ENCODE measurements at regions not wholly inside any gene's neighbourhood (a gene's known extent, or its start where the extent isn't known, plus 50 kb on each side); places are given as distances from the start of the nearest gene placed in this dataset.

DNA sequence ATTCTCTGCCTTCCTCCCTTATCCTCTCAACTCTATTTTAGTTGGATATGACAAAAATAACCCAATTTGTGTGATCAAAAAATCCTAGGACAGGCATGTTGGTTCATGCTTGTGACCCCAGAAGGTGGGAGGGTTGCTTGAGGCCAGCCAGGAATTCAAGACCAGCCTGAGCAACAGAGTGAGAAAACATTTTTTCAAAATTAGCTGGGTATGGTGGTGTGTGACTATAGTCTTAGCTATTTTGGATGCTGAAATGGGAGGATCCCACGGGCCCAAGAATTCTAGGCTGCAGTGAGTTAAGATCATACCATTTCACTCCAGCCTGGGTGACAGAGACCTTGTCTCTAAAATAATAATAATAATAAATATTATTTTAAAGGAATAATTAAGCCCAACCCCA lies 1383.1 kb upstream of the ADGRL2 start:
- peak; percentile 83 for DNase-seq (ENCODE audit: low read depth)

DNA sequence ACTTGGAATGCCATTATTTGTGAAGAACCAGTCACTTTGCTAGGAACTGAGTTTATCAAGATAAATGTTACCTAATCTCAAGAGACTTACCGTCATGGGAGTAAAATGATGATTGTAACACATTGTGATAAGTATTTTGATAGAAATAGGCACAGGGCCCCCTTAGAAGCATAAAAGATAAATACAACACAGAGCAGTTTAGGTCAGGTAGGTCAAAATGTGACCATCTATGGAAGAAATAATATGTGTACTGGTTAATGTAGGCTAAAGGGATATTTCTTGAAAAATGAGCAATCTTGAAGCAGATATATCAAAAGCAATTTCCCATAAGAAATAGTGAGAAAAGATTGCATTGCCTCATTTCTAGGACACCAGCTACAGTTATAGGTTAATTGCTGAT lies 1386.8 kb upstream of the ADGRL2 start:
- DNase-seq (ENCODE audit: low read depth): no peak

DNA sequence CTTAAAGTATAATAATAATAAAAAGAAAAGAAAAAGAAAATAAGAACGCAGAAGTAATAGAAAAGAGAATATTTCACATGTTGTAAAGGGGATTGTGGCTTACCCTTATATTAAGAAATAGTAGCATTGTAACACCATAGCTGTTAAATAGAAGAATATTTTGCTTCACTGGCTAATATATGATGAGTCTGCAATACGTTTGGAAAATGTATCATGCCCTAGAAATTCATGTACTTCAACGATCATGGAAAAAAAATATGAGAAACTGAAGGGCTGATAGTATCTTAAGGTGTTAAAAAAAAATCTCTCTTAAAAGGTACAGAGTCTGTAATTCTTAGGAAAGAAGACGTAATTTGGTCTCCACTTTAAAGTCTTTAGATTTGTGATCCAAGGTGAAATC lies 1390.5 kb upstream of the ADGRL2 start:
- no peak for DNase-seq (ENCODE audit: low read depth)

DNA sequence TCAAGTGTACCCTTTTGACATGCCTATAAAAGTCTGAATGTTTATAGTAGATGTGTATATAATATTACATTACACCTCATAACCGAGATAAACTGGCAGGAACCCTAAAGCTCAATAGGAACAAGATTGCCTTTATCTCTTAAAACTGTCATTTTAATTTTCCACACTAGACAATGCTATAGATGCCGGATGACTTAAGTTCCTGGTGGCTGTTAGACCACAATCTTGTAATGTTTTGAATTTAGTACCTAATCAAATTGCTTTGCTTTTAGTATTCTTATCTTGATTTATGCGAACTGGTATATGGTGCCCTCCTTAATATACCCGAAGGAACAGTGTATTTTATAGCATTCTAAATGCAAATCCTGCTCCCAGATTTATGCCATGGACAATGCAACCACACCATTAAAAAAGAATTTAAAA lies 1397.0 kb upstream of the ADGRL4 start:
- no peak for DNase-seq (ENCODE audit: low read depth)

DNA sequence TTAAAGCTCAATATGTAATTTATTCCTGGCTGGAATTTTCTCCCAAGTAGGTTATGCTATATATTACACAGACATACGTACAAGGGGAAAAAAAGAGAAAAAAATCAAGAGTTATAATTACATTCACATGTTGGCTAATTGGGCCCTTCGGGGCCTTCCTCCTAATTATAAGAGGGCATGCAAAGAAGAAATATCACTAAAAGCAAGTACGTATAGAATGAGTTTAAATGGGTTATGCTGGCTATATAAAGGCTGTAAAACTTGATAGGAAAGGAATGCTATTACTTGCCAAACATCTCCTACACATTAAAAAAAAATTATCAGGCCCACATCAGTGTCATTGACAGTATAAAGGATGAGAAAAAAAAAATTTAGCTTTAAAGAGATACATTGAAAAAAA lies 1396.1 kb upstream of the ADGRL4 start:
- no peak for DNase-seq (ENCODE audit: low read depth)

DNA sequence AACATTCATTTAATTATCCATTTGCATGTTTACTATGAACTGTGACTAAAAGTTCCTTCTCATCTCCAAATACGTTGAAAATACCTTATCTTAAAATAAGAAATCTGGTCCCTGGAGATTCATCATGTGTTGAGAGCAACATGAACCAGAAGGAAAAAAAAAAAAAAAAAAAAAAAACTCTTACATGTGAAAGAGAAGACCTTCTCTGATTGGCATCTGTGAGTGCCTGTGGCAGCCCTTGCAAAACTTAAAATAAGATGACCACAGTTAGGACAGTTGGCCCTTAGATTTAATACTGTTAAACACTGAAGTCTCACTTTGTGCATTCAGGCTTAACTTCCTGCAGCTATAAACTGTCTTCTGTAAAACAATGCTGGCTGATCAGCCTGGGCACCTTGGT lies 1395.2 kb upstream of the ADGRL4 start:
- no peak for DNase-seq (ENCODE audit: low read depth)

DNA sequence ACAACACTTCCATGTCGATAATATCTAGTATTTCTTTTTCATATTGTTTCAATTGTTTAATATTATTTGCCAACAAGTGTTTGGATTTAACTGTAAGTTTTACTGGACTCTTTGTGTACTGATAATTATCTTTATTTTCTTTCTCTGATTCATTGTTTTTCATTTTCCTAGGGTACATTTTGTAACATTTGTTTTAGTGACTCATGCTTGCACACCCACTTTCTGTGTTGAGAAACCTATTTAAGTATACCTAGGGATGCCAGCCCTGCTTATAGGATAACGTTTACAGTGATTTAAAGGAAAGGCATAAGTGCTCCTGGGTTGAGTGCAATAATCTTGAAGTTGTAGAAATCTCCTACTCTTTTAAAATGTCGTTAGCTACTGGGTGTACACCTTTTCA lies 1386.0 kb upstream of the ADGRL4 start:
- no peak for DNase-seq (ENCODE audit: low read depth)

DNA sequence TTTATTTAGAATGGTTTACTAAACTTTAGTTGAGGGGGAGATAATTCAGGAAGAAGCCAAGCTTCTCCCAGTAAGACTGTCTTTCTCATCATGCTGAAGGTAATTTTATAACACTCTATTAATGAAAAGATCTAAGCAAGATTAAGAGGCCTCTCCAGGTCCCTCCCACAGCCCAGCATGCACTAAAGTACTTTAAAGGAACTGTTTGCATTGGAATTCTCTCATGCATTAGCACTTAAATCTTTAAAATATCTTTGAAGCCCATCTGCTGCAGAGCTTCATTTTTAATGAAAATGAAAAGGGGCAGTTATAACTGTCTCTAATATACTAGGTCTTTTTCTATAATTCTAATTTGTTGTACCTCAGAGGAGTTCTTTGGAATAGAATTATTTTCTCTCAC lies 1379.1 kb upstream of the ADGRL4 start:
- DNase-seq (ENCODE audit: low read depth): no peak

DNA sequence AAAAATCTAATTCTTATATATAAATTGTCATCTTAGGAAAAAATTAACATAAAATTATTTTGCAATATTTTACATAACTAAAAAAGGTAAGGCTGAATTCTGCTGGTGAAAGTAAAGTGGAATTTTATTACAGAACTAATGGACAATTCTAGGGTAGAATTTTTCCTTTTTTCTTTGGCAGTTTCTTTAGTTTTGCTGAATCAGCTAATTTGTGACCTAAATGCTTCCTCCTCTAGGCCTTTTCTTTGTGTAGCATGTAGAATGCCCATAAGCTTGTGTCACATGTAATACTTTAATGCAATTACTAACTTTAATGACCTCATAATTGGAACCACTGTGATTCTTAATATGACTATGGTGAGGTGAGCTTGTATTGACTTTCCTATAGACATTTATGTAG lies 1378.4 kb upstream of the ADGRL4 start:
- DNase-seq (ENCODE audit: low read depth): no peak

DNA sequence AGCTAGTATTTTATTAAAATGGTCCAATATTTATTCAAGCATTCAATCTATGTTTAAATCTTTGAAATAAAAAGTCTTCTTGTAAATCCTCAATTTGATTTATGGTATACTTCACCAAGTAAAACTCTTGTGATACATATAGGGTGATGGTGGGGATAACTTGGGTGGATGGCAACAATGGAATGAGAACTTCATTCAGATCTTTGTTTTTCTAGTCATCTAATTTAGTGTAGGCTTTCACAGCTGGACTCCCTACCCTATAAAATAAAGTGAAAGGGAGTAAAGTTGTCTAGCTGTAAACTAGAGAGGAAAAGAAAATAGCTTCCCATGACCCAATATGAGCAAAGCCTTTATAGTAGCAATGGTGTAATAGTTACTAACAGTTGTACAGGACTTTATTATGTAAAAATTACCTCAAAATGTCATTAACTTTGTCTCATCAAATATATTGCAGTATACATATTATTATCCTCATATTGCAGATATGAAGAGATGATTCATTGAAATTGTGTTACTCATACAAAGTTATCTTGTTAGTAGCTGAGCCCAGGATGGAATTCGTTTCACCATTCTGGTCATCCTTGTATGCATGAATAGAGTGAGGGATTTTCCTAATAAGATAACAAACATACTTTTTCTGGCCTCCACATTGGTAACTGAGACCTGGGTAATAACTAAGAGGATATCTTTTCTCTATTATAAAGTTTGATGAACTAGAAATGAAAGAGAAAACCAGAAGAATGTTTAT lies 1377.7 kb upstream of the ADGRL4 start:
- DNase-seq (ENCODE audit: low read depth): no peak

DNA sequence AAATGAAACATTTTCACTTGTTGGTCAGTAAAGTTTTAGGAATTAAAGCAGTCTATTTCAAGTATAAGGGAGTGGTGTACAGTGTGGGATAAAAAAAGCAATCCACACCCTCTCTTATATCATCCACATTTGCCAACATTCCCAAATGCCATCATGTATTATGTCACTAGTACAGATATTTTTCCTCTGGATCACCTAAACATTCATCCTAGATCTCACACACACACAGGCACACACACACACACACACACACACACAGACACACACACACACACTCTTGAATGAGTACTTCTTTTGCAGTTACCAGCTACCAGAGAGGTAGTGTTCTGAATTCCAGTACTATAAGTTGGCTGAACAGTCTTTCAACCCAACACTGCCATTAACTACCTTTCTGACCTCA lies 1369.1 kb upstream of the ADGRL4 start:
- peak; percentile 92 for DNase-seq (ENCODE audit: low read depth)

DNA sequence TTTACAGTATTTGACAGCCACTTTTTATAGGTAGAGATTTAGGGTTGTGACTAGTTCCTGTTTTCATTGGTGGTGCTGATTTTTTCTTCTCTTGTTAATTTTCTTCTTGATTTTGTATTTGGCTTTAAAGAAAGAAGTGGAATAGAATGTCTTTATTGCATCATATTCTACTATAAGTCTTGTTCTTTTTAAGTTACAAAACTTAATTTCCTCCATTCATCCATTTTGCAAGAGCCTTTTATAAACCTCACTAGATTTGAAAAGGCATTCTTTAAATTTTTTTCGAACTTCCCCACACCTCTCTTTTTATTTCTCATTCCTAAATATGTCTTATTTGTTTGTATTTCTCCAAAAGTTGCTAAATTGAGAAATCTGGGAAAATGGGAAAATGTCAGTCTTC lies 1368.6 kb upstream of the ADGRL4 start:
- DNase-seq (ENCODE audit: low read depth): no peak

DNA sequence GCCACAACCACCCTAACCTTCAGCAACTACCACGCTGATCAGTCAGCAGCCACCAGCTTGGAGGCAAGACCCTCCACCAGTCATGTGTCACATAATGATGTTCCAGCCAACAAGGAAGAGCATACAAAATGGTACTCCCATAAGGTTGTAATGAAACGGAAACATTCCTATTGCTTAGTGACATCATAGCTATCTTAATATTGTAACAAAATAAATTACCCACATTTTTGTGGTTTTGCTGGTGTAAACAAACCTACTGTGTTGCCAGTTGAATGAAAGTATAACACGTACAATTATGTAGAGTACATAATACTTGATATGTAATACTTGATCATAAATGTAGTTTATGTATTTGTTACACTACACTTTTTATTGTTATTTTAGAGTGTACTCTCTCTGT lies 1363.2 kb upstream of the ADGRL4 start:
- no peak for DNase-seq (ENCODE audit: low read depth)

DNA sequence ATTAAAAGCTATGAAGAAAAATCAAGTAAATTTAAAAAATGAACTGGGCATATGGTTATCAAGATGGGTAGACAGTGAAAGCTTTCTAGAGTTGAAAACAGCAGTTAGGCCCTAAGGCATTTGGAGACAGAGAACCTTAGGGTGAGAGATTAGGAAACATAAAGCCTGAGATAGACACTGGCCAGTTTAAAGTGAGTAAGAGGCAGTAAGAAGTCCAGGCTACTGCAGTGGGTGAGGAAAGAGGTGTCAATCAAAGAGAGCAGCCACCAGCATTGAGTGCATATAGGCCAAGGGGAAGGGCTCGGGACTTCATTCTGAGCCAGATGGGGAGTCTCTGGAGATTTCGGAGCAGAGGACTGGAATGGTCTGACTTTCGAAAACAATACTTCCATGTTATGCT lies 1360.5 kb upstream of the ADGRL4 start:
- DNase-seq (ENCODE audit: low read depth): no peak

DNA sequence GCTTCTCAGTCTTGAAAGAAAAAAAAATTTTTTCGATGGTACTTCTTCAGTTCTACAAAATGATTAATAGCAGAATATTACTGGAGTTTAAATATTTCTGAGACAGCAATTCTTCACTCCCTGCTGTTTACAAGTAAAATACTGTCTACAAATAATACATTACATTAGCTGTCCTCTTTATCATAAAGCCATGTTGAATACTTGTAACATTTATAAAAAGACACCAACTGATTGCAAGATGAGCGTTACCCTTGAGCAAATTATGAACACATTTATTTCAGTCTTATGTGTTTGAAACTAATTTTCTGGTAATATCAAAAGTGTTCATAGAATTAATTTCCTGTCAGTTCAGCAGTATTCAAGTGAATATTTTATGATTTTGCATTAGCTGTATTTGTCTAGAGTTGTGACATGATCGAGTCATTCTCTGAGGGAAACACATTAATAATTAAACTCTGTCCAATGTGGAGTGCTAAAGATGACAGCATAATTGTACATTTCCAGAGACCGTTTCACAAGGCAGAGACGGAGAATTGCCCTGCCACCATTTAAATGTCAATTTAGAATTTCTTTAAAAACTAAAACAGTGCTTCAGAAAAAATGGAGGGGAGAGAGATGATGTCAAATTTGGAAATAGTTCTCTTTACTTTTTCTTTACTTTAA lies 1359.0 kb upstream of the ADGRL4 start:
- DNase-seq (ENCODE audit: low read depth): no peak

DNA sequence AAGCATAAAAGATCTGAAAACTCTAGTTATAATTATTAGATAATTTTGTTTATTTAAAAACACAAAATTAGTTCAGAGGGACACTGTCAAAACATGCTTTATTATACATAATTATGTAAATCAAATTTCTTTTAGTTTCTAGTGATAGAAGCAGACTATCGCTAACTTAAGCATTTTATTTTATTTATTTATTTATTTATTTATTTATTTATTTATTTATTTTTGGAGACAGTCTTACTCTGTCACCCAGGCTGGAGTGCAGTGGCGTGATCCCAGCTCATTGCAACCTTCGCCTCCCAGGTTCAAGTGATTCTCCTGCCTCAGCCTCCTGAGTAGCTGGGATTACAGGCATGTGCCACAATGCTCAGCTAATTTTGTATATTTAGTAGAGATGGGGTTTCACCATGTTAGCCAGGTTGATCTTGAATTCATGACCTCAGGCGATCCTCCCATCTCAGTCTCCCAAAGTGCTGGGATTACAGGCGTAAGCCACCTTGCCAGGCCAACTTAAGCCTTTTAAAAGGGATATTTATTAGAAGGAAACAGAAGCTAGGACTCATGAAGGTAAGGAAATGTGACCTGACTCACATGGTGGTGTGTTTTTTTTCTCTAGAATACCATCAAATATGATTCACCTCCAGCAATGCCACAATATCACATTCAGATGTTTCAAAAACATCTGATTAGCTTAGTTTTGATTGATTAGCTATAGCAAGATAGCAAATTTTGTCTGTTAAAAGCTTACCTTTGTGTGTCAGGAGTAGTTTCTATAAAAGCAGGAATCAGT lies 1357.4 kb upstream of the ADGRL4 start:
- DNase-seq (ENCODE audit: low read depth): no peak

DNA sequence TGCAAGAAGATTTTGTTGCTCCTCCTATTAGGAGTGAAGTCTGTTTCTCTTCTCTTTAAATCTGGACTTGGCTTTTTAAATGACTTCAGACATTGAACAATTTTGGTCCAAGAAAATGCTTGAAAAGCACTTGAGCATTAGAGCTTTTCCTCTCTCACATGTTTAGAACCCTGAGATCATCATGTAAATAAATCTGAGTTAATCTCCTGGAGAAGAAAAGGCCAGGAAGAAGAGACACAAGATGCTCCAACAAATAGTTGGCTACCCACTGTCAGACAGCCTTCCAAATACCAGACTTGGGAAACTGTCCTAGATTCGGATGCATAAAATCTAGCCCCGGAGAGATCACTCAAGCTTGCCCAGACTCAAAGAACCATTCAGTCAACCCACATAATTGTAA lies 1353.1 kb upstream of the ADGRL4 start:
- no peak for DNase-seq (ENCODE audit: low read depth)

DNA sequence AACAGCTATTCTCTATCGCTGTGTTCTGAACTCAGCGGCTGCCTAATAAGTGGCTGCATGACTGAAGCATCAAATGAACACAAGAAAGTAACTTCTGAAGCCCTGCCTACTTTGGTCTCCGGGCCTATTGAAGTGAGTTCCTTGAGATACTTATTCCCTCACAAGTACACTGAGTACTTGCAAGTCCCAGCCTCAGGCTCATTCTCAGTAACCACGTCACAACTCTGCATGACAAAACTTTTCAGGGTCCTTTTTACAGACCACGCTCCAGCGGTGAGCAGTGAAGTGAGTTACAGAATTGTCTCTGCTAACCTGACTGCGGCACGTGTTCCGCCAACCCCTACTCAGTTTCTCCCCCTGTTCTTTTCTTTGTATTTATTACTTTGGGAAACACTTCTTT lies 1342.7 kb upstream of the ADGRL4 start:
- no peak for DNase-seq (ENCODE audit: low read depth)

DNA sequence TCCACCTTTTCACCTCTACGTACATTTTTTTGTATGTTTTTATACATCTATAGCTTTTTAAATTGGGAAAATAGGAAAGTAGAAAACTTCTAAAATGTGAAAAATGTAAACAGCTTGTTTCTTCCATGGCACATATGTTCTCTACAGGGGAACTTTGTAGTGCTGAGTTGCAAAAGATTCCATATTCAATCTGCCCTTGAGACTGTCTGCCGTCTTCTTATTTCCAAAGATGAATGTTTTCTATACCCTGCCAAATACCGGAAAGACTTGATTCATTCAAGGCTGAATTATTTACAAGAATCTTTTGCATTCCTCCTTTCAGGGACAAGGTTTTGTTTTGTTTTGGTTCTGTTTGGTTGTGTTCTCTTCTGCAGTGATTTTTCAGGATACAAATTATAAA lies 1334.5 kb upstream of the ADGRL4 start:
- no peak for DNase-seq (ENCODE audit: low read depth)

DNA sequence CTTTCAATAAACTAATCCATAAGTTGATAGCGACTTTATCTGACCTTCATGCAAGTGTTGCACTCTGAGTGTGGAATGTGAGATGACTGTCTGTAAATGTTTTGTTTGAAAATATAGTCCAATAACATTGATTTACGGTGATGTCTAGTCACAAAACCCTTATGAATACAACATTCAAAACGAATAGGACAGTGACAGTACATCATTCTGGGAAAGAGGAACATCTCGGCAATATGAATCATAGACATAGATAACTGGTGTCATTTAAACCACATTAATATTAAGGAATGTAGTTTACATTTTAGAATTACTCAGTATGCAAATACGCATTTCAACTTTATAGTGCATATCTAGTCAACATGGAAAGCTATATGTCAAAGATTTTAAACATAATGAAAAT lies 1311.6 kb upstream of the ADGRL4 start:
- no peak for DNase-seq (ENCODE audit: low read depth)

DNA sequence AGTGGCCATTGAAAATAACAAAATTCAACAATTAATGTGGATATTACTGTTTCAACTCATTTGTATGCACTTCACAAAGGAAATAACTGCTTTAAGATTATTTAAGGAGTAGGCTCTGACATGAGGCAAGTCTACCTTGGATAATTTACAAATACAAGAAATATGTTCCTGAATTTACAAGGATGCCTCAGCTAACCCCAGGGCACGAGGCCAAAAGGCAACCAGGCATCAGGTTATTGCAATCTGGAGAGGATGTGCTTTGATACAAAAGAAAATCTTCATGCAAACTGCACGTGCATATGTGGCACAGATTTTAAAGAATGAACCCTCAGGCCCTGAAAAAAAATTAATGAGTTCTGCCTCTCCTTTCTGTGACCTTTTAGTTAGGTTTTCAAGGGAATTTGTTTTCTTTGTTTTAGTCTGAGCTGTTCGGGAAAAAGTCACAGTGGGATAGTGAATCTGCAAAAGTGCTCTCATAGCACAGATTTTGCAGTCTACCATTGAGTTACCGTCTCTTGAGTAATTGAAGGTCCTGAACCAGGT lies 1304.2 kb upstream of the ADGRL4 start:
- DNase-seq (ENCODE audit: low read depth): no peak

DNA sequence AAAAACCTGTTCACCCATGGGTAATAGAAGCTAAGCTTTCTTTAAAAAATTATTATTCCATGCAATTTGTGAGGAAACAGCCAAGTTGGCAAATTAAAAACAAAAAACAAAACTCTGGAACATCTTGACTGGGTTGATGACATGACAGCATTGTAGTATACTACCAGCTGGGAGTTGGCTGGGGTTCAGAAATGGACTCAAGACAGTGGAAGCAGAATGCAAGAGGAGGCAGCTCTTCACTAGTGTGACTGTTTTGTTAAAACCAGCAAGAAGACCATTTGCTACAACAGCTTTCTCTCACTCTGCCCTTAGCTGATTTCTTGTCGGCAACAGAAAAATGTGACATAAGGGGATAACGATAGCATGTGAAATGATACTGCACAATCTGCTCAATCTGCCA lies 1298.9 kb upstream of the ADGRL4 start:
- DNase-seq (ENCODE audit: low read depth): no peak

DNA sequence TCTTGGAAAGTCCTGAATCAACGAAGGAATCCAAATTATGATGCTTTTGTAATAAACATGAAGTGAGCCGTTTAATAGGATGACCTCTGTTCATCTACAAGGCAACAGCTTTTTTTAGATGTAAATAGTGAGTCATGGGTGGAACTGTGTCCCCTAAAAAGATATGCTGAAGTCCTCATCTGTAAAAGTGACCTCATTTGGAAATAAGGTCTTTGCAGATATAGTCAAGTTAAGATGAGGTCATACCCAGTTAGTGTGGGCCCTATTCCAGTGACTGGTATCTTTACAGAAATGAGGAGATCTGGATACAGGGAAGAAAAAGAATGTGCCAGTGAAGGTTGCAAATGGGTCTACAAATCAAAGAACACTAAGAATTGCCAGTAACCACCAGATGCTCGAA lies 1287.3 kb upstream of the ADGRL4 start:
- DNase-seq (ENCODE audit: low read depth): no peak
